ENCODE measurements at regions not wholly inside any gene's neighbourhood (a gene's known extent, or its start where the extent isn't known, plus 50 kb on each side); places are given as distances from the start of the nearest gene placed in this dataset.

DNA sequence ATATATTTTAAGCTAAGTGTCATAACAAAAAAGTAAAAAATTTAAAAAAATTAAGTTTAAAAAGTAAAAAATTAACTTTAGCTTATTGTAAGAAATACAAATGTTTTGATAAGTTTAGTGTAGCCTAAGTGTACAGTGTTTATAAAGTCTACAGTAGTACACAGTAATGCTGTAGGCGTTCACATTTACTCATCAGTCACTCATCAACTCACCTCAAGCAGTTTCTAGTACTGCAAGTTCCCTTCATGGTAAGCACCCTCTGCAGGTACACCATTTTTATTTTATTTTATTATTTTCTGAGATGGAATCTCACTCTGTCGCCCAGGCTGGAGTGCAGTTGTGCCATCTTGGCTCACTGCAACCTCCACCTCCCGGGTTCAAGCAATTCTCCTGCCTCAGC is 316.0 kb downstream of the FGFR2 start:
- DNase-seq, result no peak

DNA sequence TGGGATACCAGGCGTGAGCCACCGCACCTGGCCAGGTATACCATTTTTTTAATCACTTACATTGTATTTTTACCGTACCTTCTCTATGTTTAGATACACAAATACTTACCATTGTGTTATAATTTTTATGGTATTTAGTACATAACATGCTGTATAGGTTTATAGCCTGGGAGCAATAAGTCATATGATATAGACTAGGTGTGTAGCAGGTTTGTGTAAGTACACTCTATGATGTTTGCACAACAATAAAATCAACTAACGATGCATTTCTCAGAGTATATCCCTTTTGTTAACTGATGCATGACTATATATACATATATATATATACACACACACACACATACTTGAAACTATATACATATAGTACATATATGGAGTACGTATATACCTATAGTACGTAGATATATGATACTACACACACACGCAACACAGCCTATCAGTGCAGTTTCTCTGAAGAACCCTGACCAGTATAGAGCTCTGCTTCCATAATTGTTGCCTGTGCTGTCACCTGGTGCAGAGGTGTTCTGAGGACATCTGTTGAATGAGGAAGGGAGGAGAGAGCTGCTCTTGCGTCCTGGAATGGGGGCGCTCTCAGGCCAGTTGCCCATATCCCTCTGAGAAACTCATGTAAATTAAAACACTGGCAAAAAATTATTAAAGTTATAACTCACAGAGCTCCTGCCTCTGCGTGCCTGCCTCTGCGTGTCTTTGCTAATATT is 315.3 kb downstream of the FGFR2 start:
- no peak for DNase-seq

- DNase-seq, result no peak
These were observed 313.3 kb downstream of the FGFR2 start for GRCh38 chr10:121284936-121285335.

DNA sequence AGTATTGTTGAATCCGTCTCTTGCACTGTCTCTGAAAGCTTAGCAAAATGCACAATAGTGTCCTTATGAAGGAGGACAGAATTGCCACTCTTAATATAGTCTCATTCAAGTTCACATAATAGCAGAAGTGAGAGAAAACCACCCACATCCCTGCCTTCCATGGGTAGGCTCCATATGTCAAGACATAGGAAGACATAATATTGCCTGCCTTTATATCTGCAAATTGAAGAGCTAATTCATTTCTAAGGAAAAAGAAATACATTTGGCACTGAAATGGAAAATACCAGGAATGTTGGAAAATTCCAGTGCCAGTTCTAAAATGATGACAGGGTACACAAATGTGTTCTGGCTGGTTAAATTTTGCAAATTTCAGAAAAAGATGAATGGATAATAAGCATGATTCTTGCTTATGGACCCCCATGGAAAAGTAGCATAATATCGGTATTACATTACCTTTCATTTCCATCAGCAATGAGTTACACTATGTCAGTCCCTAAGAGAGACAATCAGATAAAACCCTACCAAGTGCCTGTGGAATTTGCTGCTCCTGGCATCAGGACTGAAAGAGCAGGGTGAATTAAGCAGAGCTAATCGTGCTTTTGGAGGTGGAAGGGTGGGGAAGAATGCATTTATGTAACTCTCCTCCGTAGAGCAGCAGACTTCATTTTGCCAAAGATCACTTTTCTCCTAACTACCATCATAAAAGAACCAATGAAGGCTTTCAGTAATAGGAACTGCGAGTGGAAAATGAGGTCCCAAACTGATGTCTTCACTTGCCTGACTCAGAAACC is 312.6 kb downstream of the FGFR2 start:
- DNase-seq, result no peak

DNA sequence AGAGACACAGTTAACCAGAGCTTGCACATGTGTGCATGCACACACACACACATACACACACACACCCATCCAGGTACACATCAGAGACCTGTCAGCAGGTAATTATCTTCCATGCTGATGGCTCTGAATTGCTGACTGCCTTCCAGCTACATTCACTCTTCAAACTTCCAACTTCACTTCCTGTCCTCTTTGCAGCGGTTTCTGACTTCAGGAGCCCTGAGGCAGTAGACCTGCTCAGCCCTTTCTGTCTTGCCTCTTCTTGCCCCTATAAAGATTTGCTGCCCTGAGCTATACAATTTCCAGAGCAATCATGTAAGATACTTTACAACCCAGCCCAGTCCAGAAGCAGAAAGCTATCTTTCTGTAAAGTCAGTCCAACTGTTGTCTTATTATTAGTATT is 310.2 kb downstream of the FGFR2 start:
- peak; percentile 82 for DNase-seq

GRCh38 chr10:121288864-121289661 is 309.2 kb downstream of the FGFR2 start:
- no peak for DNase-seq

GRCh38 chr10:121289800-121290199 is 308.4 kb downstream of the FGFR2 start:
- DNase-seq, result no peak

- DNase-seq, result no peak
These were observed 307.6 kb downstream of the FGFR2 start for GRCh38 chr10:121290674-121291073.

DNA sequence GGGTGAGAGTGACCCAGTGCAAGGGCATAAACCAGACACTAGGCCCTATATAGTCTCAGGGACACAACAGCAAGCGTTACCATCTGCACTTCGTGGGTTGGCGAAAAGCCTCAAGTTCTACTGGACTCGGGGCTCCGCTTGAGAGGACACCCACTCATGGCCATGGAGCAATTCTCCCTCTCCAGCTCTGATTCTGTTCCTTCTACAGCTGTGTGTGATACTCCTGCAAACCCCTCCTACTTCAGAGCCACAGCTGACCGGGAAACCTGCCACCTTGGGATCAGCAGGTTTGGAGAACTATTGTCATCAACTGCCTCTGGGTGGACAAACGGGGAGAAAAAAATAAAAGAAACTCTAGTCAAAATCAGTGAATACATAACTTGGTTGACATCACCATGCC is 306.9 kb downstream of the FGFR2 start:
- no peak for DNase-seq

GRCh38 chr10:121291823-121292222 is 306.4 kb downstream of the FGFR2 start:
- DNase-seq, result no peak

- DNase-seq, result no peak
These were observed 305.9 kb downstream of the FGFR2 start for GRCh38 chr10:121292321-121292720.

DNA sequence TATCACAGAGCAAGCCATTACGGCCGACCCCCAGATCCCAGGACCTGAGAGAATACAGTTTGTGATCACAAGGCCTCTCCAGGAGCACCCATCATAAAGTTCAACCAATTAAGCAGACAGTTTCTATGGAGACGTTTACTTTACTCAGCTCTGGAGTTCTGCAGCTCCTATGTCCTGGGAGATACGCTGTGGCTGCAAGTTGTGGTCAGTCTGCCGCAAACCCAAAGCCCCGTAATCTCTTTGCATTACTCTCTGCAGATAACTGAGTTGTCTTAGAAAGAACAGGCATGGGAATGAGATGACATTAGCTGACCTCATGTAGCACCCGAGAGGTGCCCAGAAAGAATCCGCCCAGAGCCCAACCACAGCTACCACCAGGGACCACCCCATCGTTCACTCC is 305.1 kb downstream of the FGFR2 start:
- peak; percentile 75 for DNase-seq

DNA sequence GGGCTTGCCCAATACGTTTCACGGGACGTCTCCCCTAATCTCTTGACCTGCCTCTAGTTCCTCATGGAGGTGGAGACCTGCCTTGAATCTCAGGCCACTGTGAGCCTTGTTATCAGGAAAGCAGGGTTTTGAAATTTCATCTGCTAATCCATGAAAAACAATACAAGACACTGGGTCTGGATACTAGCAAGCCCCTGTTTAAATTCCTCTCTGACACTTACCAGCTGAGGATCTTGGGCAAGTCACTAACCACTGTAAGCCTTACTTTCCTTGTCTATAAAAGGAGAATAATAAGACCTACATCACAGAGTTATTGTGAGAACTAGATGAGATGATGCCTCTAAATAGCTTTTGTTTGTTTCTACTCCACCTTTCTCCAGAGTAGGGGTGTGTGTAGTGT is 303.6 kb downstream of the FGFR2 start:
- DNase-seq, result no peak

- DNase-seq, result no peak
These were observed 301.9 kb downstream of the FGFR2 start for GRCh38 chr10:121296378-121296777.

DNA sequence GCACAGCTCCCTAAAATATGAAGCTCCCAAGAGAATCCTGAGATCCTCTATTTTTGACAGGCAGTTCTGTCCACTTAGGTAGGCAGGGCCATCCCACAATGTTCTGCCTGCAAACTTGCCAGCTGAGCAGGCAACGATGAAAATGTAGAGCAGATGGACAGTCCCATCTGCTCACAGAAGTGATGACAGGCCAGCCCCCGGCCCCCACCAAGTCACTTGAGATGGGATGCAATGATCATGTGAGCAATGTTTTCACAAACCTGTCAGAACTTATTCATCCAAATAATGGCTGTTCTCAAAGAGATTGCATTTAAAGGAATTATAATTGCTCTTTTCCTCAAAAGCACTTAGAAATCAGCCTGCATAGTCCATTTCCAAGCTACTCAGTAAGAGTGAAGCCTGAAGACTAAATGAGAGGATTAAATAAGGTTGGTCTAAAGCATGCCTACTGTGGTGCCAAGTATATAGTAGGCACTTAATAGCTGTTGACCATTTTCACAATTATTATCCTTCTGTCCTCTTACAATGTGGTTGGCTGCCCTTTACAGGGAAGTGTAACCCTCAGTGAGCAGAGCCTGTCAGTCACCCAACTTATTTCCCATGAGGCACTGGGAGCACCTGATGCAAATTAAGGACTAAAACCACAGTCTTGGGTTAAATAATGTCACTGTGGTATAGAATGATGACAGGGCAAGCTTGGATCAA is 301.2 kb downstream of the FGFR2 start:
- no peak for DNase-seq

DNA sequence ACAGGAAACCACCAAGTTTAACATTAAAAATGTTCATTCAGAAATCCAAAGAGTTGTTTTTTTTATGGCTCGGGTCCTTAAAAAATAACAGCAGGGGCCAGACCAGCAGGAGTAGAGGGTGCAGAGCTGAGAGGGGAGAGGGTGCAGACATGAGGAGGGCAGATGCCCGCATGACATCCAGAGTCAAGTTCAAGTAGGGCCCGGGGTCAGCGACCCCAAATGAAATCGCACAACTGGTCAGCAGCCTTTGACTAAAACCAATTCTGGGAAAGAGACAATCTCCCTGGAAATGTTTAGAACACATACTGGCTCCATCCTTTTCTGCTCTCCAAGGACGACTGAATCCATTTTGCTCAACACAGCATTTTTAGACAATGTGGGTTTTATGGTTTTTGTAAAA is 297.5 kb downstream of the FGFR2 start:
- no peak for DNase-seq

DNA sequence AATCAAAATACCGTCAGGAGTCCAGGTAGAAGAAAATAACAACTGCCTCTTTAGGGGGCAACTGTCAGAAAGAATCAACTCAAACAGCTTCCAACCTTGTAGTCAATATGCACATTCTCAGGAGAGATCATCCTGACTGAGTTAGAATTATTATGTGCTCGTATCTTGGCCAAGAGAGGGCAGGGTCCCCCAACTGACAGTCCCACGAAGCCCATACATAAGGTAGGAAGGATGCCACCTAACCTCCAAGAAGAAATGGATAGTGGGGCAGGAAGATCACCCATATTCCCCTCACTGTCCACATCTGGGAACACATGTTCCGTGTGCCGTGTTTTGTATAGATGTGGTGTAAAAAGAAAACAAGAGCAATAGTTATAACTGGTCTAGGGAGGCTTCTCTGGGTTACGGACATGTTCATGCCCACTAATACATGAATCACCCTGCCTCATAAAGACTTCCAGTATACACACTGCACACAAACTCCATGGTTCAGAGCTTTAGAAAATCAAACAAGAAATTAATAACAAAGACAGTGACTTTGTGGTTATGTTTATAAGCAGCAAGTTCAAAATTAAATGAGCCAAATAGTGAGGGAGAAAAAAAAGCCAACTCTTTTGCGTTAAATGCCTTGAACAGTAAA is 295.6 kb downstream of the FGFR2 start:
- DNase-seq, result no peak

DNA sequence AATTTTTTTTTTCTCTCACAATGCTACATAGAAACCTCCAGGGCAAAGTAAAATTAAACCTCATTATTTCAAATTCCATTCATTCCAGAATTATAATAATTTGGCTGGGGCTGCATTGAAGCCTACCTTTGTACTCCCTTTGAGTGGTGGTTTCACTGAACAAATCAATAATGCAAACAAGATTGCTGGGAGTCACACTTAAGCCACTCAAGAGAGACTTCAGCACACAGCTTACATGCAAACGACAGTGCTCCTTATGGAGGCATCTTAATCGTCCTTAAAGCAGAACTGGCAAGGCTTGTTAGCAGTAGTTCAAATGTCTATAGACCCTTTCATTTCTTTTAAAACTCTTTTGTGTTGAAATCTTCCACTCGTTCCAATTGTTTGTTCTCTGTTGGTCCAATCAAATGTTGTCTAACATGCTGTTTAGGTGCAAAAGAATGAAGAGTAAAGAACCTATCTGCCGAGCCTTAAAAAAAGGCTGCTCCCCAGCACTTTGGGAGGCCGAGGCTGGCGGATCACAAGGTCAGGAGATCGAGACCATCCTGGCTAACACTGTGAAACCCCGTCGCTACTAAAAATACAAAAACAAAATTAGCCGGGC is 294.9 kb downstream of the FGFR2 start:
- DNase-seq, result no peak

- DNase-seq, result no peak
These were observed 293.2 kb downstream of the FGFR2 start for GRCh38 chr10:121305066-121305465.

- DNase-seq, result no peak
These were observed 292.0 kb downstream of the FGFR2 start for GRCh38 chr10:121306159-121306673.

GRCh38 chr10:121307411-121307980 is 290.7 kb downstream of the FGFR2 start:
- DNase-seq, result no peak

Data from islet precursor cell (in vitro differentiated cells).